ENCODE measurements at regions not wholly inside any gene's neighbourhood (a gene's known extent, or its start where the extent isn't known, plus 50 kb on each side); places are given as distances from the start of the nearest gene placed in this dataset.

DNA sequence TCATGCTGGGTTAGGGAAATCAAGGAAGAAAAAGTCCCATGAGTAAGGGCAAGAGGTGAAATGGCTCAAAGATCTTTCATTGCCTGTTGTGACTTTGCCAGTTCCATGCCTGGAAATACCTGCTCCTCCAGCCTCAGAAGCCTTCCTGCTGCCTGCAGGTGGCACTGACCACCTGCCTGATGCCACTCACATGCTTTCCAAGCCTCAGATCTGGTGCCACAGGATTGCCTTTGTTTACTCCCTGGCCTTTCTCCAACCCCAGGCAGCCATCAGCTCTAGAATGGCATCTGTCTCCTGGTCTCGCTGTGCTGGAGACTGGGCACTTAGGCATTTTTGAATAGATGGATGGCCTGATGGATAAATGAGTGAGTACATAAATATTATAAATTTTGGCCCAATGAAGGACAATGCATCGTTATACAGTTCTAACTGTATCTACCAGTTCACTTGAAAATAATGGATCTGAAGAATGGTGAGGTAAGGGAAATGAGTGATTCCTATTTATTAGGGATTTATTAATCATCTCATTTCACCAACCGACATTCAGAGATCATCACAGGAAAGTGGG, 657.2 kb downstream of the INHBA start:
- H3K4me3 ChIP-seq, result no peak overlapping the region
- peak overlapping the region in 1 of 21 experiments; percentile 4 for H3K27ac ChIP-seq

- no peak overlapping the region for H3K27ac ChIP-seq
- H3K4me3 ChIP-seq, result no peak overlapping the region
These were observed 662.9 kb downstream of the INHBA start for GRCh38 chr7:41039981-41040380.

DNA sequence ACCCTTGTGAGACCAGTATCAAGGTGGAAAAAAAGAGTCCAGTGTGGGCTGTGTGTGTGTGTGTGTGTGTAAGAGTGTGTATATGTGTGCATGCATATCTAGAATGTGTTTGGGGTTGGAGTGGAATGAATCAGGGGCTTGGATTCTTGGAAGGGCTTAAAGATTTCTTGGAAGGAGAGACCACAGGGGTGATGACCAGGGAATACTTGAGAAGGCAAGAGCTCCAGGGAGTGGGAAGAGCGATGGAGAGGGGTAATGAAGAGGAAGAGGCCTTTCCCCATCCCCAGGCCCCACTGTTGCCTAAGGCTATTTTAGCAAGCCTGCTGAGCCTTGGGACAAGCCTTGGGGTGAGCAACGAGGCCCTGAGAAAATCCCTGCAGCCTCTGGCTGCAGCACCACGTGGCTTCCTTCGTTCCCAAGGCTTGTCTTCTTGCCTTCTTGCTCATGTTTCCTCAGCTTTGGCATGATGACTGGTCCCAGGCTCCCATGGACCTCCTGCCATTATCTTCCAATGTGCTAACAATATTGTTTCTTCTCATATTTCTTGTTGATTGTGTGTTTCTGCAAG, 663.4 kb downstream of the INHBA start:
- Histone ChIP-seq H3K4me3 (no peak overlapping the region), H3K27ac (no peak overlapping the region)

- H3K4me3 ChIP-seq, result no peak overlapping the region
These were observed 664.7 kb downstream of the INHBA start for GRCh38 chr7:41038211-41038610.

DNA sequence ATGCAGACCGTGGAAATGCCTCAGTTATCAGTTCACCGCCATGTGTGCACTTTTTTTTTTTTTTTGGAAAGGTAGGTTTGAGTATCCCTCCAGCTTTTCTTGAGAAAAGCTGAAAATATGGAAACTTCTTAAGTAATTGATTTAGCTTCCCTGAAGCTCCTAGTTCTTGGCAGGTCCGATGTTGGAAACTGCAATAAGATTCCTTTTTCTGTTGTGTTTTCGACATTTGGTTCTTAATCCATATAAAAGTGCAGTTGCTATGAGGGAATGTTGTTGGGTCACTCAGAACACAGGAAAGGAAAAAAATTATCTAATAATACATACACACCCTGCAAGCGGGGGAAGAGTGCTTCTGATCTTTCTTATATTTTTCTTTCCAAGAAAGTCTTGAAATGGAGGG, 665.2 kb downstream of the INHBA start:
- H3K4me3 ChIP-seq, result no peak overlapping the region

More at GRCh38 chr7:41038211-41038610, 664.7 kb downstream of the INHBA start:
- no peak overlapping the region for H3K27ac ChIP-seq

GRCh38 chr7:41035794-41036193, 667.1 kb downstream of the INHBA start:
- no peak overlapping the region for H3K27ac ChIP-seq
- H3K4me3 ChIP-seq, result no peak overlapping the region

More for the DNA sequence above, 665.2 kb downstream of the INHBA start:
- H3K27ac ChIP-seq, result no peak overlapping the region

GRCh38 chr7:41033500-41033899, 669.4 kb downstream of the INHBA start:
- Histone ChIP-seq H3K4me3 (no peak overlapping the region), H3K27ac (no peak overlapping the region)

GRCh38 chr7:41030673-41031072, 672.2 kb downstream of the INHBA start:
- no peak overlapping the region for H3K27ac ChIP-seq
- no peak overlapping the region for H3K4me3 ChIP-seq

DNA sequence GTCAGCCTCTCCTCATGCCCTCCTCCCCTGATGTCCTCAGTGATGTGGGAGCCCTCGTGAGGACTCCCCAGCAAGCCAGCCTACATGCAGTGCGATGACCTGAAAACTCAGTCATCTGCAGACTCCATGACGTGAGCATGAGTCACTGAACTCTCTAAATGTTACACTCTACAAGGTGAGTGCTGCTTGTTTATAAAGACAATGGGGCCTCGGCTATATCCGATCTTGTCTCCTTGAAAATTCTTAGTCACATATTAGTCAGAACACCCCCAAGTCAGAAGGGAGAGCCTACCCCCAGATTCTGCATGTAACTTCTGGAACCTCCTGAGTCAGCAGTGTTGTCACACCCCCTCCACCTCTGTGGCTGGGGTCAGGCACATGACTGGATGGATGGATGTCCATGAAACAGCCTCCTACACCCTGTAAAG, 673.8 kb downstream of the INHBA start:
- H3K27ac ChIP-seq, result peak overlapping the region in 1 of 21 experiments; percentile 14

DNA sequence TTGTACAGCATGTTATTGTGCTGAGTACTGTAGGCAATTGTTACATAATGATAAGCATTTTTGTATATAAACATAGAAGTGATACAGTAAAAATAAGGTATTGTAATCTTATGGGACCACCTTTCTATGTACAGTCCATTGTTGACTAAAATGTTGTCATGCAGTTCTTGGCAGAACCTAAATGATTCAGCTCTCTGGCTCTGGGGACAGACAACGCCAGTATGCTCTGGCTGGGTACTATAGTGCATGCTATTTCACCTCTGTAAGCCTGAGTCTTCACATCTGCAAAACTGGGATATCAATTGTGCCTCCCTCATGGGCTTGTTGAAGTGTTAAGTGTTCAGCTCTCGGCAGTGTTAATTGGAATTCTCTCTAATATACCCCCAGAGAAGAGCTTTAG, 674.3 kb downstream of the INHBA start:
- Histone ChIP-seq H3K27ac (peak overlapping the region in 2 of 21 experiments; percentile 0 to 14), H3K4me3 (no peak overlapping the region)

More for the DNA sequence above, 673.8 kb downstream of the INHBA start:
- H3K4me3 ChIP-seq, result no peak overlapping the region

DNA sequence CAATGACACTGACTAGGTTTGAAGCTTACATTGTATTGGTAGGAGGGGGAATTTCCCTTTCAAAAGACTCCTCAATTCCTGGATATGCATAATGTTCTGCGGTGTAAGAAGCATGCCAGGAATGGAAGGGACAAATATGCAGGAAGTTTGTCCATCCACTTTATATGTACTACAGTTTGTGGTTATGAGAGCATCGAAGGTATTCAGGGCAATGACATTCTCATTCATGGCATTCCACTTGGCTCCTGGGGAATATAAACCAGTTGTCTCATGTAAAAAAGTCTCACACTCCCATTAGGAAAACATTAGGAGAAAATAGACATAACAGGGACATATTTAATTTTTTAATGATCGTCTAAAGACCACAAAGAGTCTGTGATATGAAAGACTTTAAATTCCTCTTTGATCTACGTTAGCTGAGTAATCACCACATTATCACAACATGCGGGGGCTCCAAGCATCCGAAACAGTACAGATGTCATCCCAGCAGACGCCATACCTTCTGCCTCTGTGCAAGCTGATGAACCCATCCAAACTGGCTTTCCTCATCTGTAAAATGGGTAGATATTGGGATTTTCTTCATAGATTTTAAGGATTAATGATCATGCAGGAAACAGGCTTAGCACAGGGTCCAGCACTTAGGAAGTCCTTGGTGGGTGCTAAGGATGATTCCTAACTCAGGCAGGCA, 675.3 kb downstream of the INHBA start:
- no peak overlapping the region for H3K4me3 ChIP-seq
- peak overlapping the region in 2 of 21 experiments; percentile 13 to 40 for H3K27ac ChIP-seq

GRCh38 chr7:41024126-41024525, 678.8 kb downstream of the INHBA start:
- H3K27ac ChIP-seq, result no peak overlapping the region
- no peak overlapping the region for H3K4me3 ChIP-seq

DNA sequence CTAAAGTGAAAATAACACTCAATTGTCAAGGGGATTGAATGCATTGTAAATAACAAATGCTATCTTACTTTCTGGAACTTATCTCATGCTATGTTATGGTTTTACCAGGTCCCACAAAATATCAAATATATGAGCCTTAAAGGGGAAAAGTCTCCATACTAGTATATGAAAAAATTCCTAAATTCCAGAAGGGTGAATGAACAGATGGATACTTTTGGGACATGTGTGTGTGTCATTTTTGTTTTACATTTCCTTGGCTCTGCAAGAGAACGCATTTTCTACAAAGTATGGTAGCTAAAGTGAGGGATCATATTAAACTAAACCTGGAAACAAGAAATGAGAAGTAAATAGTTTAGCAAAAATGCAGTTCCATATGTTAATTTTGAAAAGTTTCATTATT, 682.8 kb downstream of the INHBA start:
- Histone ChIP-seq H3K27ac (no peak overlapping the region), H3K4me3 (no peak overlapping the region)

GRCh38 chr7:41013117-41013516, 689.8 kb downstream of the INHBA start:
- no peak overlapping the region for H3K27ac ChIP-seq
- H3K4me3 ChIP-seq, result no peak overlapping the region

DNA sequence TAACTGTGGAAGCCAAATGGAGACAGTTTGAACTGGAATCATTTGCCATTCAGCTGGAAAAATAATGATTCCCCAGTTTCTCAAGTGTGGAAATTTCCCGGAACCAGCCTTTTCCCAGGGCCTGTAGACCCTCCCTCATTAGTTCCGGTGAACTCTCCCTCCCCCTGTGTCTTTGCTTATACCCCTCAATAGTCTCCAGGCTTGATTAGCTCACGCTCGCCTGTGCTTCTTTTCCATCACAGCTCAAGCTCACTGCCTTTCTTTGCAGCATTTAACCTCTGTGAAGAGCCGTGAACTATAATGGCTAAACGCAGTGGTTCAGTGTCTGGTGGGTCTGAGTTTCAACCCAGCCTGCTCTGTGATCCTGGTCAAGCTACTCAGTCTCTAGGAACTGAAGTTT, 690.8 kb downstream of the INHBA start:
- H3K27ac ChIP-seq, result no peak overlapping the region
- H3K4me3 ChIP-seq, result no peak overlapping the region

- H3K4me3 ChIP-seq, result no peak overlapping the region
- peak overlapping the region in 2 of 21 experiments; percentile 14 to 38 for H3K27ac ChIP-seq
These were observed 691.9 kb downstream of the INHBA start for GRCh38 chr7:41010967-41011366.

- no peak overlapping the region for H3K4me3 ChIP-seq
- H3K27ac ChIP-seq, result peak overlapping the region in 3 of 21 experiments; percentile 16 to 48 (median 18)
These were observed 692.5 kb downstream of the INHBA start for GRCh38 chr7:41010418-41010817.

- Histone ChIP-seq H3K4me3 (no peak overlapping the region), H3K27ac (peak overlapping the region in 1 of 21 experiments; percentile 25)
These were observed 695.1 kb downstream of the INHBA start for GRCh38 chr7:41007811-41008210.

- Histone ChIP-seq H3K4me3 (no peak overlapping the region), H3K27ac (no peak overlapping the region)
These were observed 695.5 kb downstream of the INHBA start for GRCh38 chr7:41007351-41007751.

DNA sequence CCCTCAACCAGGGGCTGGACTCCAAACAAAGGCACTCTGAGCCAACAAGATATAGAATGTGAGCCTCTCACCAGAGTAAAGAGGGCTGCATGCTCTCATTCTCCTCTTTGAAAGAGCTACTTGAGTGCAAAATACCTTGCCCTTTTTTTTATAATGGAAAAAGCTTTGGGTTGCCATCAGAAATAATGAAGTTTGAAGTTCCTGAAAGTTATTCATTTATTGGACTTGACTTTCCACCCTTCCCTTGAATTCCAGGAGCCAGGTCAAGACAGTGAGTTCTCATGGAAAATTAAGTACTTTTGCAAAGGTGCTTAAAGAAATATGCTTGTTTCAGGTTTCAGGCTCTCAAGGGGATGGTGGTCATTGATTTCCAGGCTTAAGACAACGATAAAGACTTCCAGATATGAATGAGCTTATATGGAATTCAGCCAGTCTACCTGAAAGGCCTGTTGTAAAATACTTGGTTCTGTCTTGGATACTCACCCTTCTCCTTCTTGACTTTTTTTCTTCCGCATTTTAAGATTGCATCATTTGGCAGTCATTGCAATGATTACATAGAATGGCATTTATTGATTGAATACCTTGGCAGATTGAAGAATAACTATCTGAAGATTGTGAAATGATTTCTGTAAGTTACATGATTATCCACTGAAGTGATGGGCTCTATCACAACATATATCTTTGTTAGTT, 696.4 kb downstream of the INHBA start:
- H3K27ac ChIP-seq, result peak overlapping the region in 3 of 21 experiments; percentile 24 to 57 (median 25)
- H3K4me3 ChIP-seq, result no peak overlapping the region
